ENCODE measurements at regions not wholly inside any gene's neighbourhood (a gene's known extent, or its start where the extent isn't known, plus 50 kb on each side); places are given as distances from the start of the nearest gene placed in this dataset.

GRCh38 chr4:181739031-181739430 lies 504.2 kb upstream of the TENM3 start:
- Mint-ChIP-seq H3K4me1 (ENCODE audit: unreplicated experiment) (no peaks in the 10 kb centered on the region), H3K36me3 (ENCODE audit: low read depth, unreplicated experiment) (no peaks in the 10 kb centered on the region), H3K4me3 (ENCODE audit: unreplicated experiment) (no peak overlapping the region), H3K27ac (ENCODE audit: unreplicated experiment) (no peak overlapping the region), H3K9me3 (ENCODE audit: unreplicated experiment) (no peaks in the 10 kb centered on the region), H3K27me3 (ENCODE audit: unreplicated experiment) (no peaks in the 10 kb centered on the region)
- no peak for TF ChIP-seq CTCF (IDR thresholded peaks at IDR 0.05; ENCODE audit: unreplicated experiment)
- no peak for DNase-seq (ENCODE audit: low spot score)

DNA sequence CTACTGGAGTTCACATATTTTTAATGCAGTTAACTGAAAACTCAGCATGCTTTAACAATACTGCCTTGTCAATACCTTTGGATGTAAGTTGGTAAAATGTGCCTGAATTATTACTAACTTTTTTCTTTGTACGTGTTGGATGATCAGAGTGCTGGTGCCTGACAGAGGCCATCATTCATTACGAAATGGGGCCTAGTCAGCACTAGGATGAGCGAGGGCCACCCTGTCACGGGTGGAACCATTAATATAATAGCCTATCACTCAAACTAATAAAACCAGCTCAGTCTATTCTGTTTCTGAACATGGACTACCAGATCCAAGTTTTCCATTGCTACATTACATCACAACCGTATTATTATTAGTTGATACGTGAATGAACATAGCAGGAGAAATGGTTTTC lies 501.7 kb upstream of the TENM3 start:
- no peaks in the 10 kb centered on the region for H3K9me3 Mint-ChIP-seq (ENCODE audit: unreplicated experiment)
- H3K4me3 Mint-ChIP-seq (ENCODE audit: unreplicated experiment): no peak overlapping the region
- no peak for TF ChIP-seq CTCF (IDR thresholded peaks at IDR 0.05; ENCODE audit: unreplicated experiment)
- no peaks in the 10 kb centered on the region for H3K27me3 Mint-ChIP-seq (ENCODE audit: unreplicated experiment)
- DNase-seq (ENCODE audit: low spot score): no peak
- H3K27ac Mint-ChIP-seq (ENCODE audit: unreplicated experiment): no peak overlapping the region
- H3K36me3 Mint-ChIP-seq (ENCODE audit: low read depth, unreplicated experiment): no peaks in the 10 kb centered on the region
- H3K4me1 Mint-ChIP-seq (ENCODE audit: unreplicated experiment): no peaks in the 10 kb centered on the region

DNA sequence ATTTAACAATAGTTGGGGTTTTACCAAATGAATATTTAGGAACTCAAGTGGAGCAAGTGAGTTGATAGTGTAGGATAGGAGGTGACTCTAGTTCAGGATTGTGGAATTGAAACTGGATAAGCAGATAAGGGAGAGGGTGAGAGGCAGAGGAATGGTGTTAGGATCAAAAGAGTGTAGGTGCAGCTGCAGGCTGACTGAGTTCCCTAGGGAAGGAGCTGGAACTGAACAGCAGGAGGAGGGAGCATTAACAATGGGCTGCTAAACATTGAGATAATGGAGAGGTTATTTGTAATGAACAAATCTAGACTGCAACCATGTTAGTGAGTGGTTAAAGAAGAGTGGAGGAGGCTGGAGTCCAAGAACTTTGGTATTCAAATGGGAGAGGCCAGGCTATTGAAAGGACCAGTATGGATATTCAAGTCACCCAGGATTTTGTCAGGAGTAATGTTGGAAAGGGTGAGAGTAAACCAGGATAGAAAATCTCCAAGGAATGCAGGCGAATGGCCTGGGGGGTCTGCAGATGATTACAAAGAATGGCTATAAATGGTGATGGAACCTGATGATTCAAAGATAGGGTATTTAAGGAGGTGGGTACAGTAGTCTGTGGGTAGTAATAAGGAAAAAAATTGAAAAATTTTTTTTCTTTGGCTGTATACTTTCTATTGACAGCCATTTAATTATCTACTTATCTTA lies 497.1 kb upstream of the TENM3 start:
- no peak for DNase-seq (ENCODE audit: low spot score)
- H3K4me3 Mint-ChIP-seq (ENCODE audit: unreplicated experiment): no peak overlapping the region
- H3K36me3 Mint-ChIP-seq (ENCODE audit: low read depth, unreplicated experiment): no peaks in the 10 kb centered on the region
- no peak overlapping the region for H3K27ac Mint-ChIP-seq (ENCODE audit: unreplicated experiment)
- TF ChIP-seq CTCF (IDR thresholded peaks at IDR 0.05; ENCODE audit: unreplicated experiment): no peak
- H3K9me3 Mint-ChIP-seq (ENCODE audit: unreplicated experiment): no peaks in the 10 kb centered on the region
- H3K4me1 Mint-ChIP-seq (ENCODE audit: unreplicated experiment): no peaks in the 10 kb centered on the region
- peaks cover 1% of the 10 kb centered on the region for H3K27me3 Mint-ChIP-seq (ENCODE audit: unreplicated experiment)

DNA sequence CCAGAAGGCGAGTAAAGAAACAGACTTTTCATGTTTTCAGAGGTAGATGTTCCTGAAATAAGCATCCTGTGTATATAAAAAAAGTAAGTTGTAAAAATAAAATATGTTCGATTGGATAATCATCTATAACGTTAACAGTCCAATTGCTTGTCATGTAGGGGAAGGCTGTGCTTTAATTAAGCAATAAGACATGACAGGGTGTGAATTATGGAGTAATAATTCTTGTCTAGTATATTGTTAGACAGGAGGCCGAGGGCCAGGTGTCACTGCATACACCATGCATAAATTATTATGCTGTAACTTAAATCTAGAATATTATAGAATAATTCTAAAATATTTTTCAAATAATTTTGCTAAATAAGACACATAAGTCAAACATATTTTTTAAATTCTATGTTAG lies 494.6 kb upstream of the TENM3 start:
- no peaks in the 10 kb centered on the region for H3K9me3 Mint-ChIP-seq (ENCODE audit: unreplicated experiment)
- H3K4me1 Mint-ChIP-seq (ENCODE audit: unreplicated experiment): no peaks in the 10 kb centered on the region
- no peak for TF ChIP-seq CTCF (IDR thresholded peaks at IDR 0.05; ENCODE audit: unreplicated experiment)
- no peak for DNase-seq (ENCODE audit: low spot score)
- H3K27me3 Mint-ChIP-seq (ENCODE audit: unreplicated experiment): peaks cover 1% of the 10 kb centered on the region
- no peak overlapping the region for H3K27ac Mint-ChIP-seq (ENCODE audit: unreplicated experiment)
- no peaks in the 10 kb centered on the region for H3K36me3 Mint-ChIP-seq (ENCODE audit: low read depth, unreplicated experiment)
- no peak overlapping the region for H3K4me3 Mint-ChIP-seq (ENCODE audit: unreplicated experiment)

DNA sequence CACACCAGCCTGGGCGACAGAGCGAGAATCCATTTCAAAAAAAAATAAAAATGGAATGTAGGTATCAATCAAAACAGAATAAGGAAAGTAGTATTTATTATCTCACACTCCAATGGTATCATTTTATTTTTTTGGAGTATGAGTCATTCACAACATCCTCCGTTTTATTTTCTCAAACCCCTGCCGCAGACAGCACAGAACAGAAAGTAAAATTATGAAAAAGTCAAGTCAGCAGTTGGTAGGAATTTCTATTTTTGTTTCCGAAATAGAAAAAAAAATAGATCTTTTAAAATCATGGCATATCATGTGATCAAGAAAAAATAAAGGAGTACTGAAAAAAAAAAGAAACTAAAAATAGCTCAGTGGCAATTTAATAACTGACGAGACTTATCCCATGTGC lies 490.7 kb upstream of the TENM3 start:
- Mint-ChIP-seq H3K4me1 (ENCODE audit: unreplicated experiment) (no peaks in the 10 kb centered on the region), H3K27me3 (ENCODE audit: unreplicated experiment) (peaks cover 1% of the 10 kb centered on the region), H3K36me3 (ENCODE audit: low read depth, unreplicated experiment) (no peaks in the 10 kb centered on the region), H3K4me3 (ENCODE audit: unreplicated experiment) (no peak overlapping the region), H3K27ac (ENCODE audit: unreplicated experiment) (no peak overlapping the region), H3K9me3 (ENCODE audit: unreplicated experiment) (no peaks in the 10 kb centered on the region)
- no peak for DNase-seq (ENCODE audit: low spot score)
- TF ChIP-seq CTCF (IDR thresholded peaks at IDR 0.05; ENCODE audit: unreplicated experiment): no peak

Measured in endothelial cell (in vitro differentiated cells).